A673 (cell line): ENCODE measurements at regions not wholly inside any gene's neighbourhood (a gene's known extent, or its start where the extent isn't known, plus 50 kb on each side); places are given as distances from the start of the nearest gene placed in this dataset.

Experiments used
- BruUV-seq: library from RNA; stranded (reverse); fragments of 400-500 nt; replicated peaks from 2 replicates; lab custom pipeline; 2021; lab: Mats Ljungman, UMichigan
- CTCF ChIA-PET: fragments of 300-600 bp; sonication (Branson Sonifier 250); formaldehyde crosslinking; loops from one replicate; lab custom pipeline; 2022; ENCODE audit warnings: antibody characterized with exemption; lab: Charles Lee
- POLR2A ChIA-PET: fragments of 300-600 bp; sonication (Branson Sonifier 250); formaldehyde crosslinking; loops from one replicate; lab custom pipeline; 2022; ENCODE audit warnings: antibody characterized with exemption; ENCODE audit not compliant: low non-redundant PET; lab: Charles Lee
- DNase-seq: peaks from one replicate; pipeline ENCODE4 v3.0.0-alpha.2; 2015; ENCODE audit warnings: low spot score
- H3K27ac ChIP-seq: fragments of 200-600 bp; sonication (generic); 2 replicates; pipeline ENCODE4 v1.5.1; 2016; ENCODE audit warnings: mixed run types, low read depth, mild to moderate bottlenecking, mixed read lengths, antibody characterized with exemption, low read length; ENCODE audit not compliant: poor library complexity, severe bottlenecking
- H3K27me3 ChIP-seq: fragments of 200-600 bp; sonication (generic); replicated peaks from 2 replicates; pipeline ENCODE4 v1.6.1; 2017; ENCODE audit warnings: mixed run types, low read depth, mild to moderate bottlenecking, mixed read lengths, antibody characterized with exemption, low read length; ENCODE audit not compliant: insufficient read depth, poor library complexity
- H3K36me3 ChIP-seq: fragments of 200-600 bp; sonication (generic); 2 replicates; pipeline ENCODE4 v1.6.1; 2016; ENCODE audit warnings: mixed run types, mild to moderate bottlenecking, mixed read lengths, antibody characterized with exemption, low read length; ENCODE audit not compliant: insufficient read depth, poor library complexity, severe bottlenecking
- H3K4me1 ChIP-seq: fragments of 200-600 bp; sonication (generic); 2 replicates; pipeline ENCODE4 v1.6.1; 2017; ENCODE audit warnings: mixed run types, mild to moderate bottlenecking, mixed read lengths, antibody characterized with exemption, low read length; ENCODE audit not compliant: insufficient read depth, poor library complexity, severe bottlenecking
- H3K4me3 ChIP-seq: fragments of 200-600 bp; sonication (generic); 2 replicates; pipeline ENCODE4 v1.5.1; 2016; ENCODE audit warnings: low read depth, mixed run types, mild to moderate bottlenecking, mixed read lengths, low read length; ENCODE audit not compliant: poor library complexity, severe bottlenecking
- H3K9me3 ChIP-seq: fragments of 200-600 bp; sonication (generic); 2 replicates; pipeline ENCODE4 v1.6.1; 2016; ENCODE audit warnings: mixed run types, low read depth, mild to moderate bottlenecking, mixed read lengths, antibody characterized with exemption, low read length; ENCODE audit not compliant: poor library complexity, severe bottlenecking
- CTCF ChIP-seq: fragments of 300-800, 200-600 bp; sonication (generic); conservative IDR thresholded peaks from 2 replicates; pipeline ENCODE4 v1.5.1; 2017; ENCODE audit warnings: low read depth, mild to moderate bottlenecking, antibody characterized with exemption, low read length, moderate library complexity, mixed read lengths
- EZH2 ChIP-seq: fragments of 200-600 bp; sonication (generic); IDR thresholded peaks from 2 replicates; pipeline ENCODE4 v1.6.1; 2017; ENCODE audit warnings: borderline replicate concordance, low read depth, mild to moderate bottlenecking, mixed read lengths, antibody characterized with exemption, low read length; ENCODE audit not compliant: poor library complexity, severe bottlenecking
- intact Hi-C: fragments of 100-400 bp; cut with micrococcal nuclease; formaldehyde crosslinking; loops from one replicate; pipeline ENCODE4 v1.10.0; 2022; ENCODE audit not compliant: unreplicated experiment

DNA sequence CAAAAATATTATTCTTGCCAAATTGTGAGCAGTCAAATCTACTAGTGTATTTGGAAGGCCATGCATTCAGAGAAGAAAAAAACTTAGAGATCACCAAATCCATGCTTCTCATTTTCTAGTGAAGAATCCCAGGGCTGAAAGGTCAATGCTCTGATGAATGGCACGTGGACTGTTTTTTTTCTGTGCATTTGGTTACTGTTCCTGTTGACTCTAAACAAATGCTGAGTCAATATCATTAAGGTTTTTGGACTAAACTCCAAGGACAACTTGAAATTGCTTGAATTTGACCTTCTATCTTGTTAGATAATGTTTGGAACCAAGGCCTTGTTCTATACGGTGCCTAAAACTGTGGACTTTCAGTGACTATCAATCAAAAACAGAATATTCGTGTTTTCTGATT is 142.2 kb downstream of the OSTF1 start:
- intact Hi-C loops, result no loop called here

GRCh38 chr9:75231167-75231566 is 142.9 kb downstream of the OSTF1 start:
- Histone ChIP-seq H3K4me3 (no peak overlapping the region), H3K27me3 (no peaks in the 10 kb centered on the region), H3K27ac (no peak overlapping the region), H3K9me3 (no peaks in the 10 kb centered on the region), H3K4me1 (no peaks in the 10 kb centered on the region), H3K36me3 (no peaks in the 10 kb centered on the region)
- CTCF ChIA-PET, result no interaction called here
- no peak for DNase-seq
- POLR2A ChIA-PET, result no interaction called here
- TF ChIP-seq EZH2 (no peak), CTCF (no peak)
- BruUV-seq, result no TSS peak
- intact Hi-C loops, result no loop called here

More for the DNA sequence above, 142.2 kb downstream of the OSTF1 start:
- Histone ChIP-seq H3K9me3 (no peaks in the 10 kb centered on the region), H3K4me3 (no peak overlapping the region), H3K4me1 (no peaks in the 10 kb centered on the region), H3K36me3 (no peaks in the 10 kb centered on the region), H3K27ac (no peak overlapping the region), H3K27me3 (no peaks in the 10 kb centered on the region)
- TF ChIP-seq CTCF (no peak), EZH2 (no peak)
- no peak for DNase-seq
- BruUV-seq, result no TSS peak
- CTCF ChIA-PET, result no interaction called here
- POLR2A ChIA-PET, result no interaction called here

- no peaks in the 10 kb centered on the region for H3K27me3 ChIP-seq
- no peaks in the 10 kb centered on the region for H3K4me1 ChIP-seq
- no peak overlapping the region for H3K27ac ChIP-seq
- no peak overlapping the region for H3K4me3 ChIP-seq
- intact Hi-C loops, result no loop called here
- ChIA-PET POLR2A (no interaction called here), CTCF (no interaction called here)
- no peaks in the 10 kb centered on the region for H3K9me3 ChIP-seq
- TF ChIP-seq EZH2 (no peak), CTCF (no peak)
- no peaks in the 10 kb centered on the region for H3K36me3 ChIP-seq
- no peak for DNase-seq
- no TSS peak for BruUV-seq
Measured at GRCh38 chr9:75233011-75233410, 144.7 kb downstream of the OSTF1 start.
